Natural killer cell (primary cell): ENCODE measurements at regions not wholly inside any gene's neighbourhood (a gene's known extent, or its start where the extent isn't known, plus 50 kb on each side); places are given as distances from the start of the nearest gene placed in this dataset.

Source experiments
- ATAC-seq, 3 donors: fragments of 150-1000 bp in 2 of 3; fragments of 200-7000 bp in 1 of 3; cut with Tn5 transposase; 1 replicate in 1 of 3; 2 replicates in 2 of 3; pipeline ENCODE4 v1.10.0; 2021; ENCODE audit warnings: mild to moderate bottlenecking in 2 of 3, moderate library complexity in 2 of 3
- DNase-seq, 2 donors: peaks; one replicate each; pipeline versions ENCODE4 v3.0.0 to v3.0.0-alpha.2; 2013 to 2021; ENCODE audit warnings: mixed read lengths in 1 of 2
- H3K27ac ChIP-seq: one replicate; pipeline ENCODE4 v1.5.1; 2013; ENCODE audit warnings: mild to moderate bottlenecking, low read length
- H3K27me3 ChIP-seq: one replicate; pipeline ENCODE4 v1.6.1; 2013; ENCODE audit warnings: low read length; ENCODE audit not compliant: control insufficient read depth, insufficient read depth
- H3K36me3 ChIP-seq: one replicate; pipeline ENCODE4 v1.6.1; 2013; ENCODE audit warnings: low read length; ENCODE audit not compliant: control insufficient read depth, insufficient read depth
- H3K4me1 ChIP-seq: one replicate; pipeline ENCODE4 v1.6.1; 2013; ENCODE audit warnings: low read length; ENCODE audit not compliant: control insufficient read depth, insufficient read depth
- H3K4me3 ChIP-seq: one replicate; pipeline ENCODE4 v1.5.1; 2013; ENCODE audit warnings: low read length
- H3K9me3 ChIP-seq: one replicate; pipeline ENCODE4 v1.6.1; 2013; ENCODE audit warnings: low read length; ENCODE audit not compliant: control insufficient read depth, insufficient read depth
- H3K27ac Mint-ChIP-seq, 2 donors: one replicate each; pipeline ENCODE4 v1.8.0; 2022; ENCODE audit warnings: mild to moderate bottlenecking in 2 of 2, mixed read lengths in 2 of 2, moderate library complexity in 1 of 2
- H3K27me3 Mint-ChIP-seq, 2 donors: one replicate each; pipeline ENCODE4 v1.8.0; 2022; ENCODE audit warnings: low read depth in 2 of 2, mixed read lengths in 2 of 2
- H3K36me3 Mint-ChIP-seq: one replicate; pipeline ENCODE4 v1.8.0; 2022; ENCODE audit warnings: mixed read lengths
- H3K4me1 Mint-ChIP-seq, 2 donors: one replicate each; pipeline ENCODE4 v1.8.0; 2022; ENCODE audit warnings: mixed read lengths in 2 of 2
- H3K4me3 Mint-ChIP-seq: one replicate; pipeline ENCODE4 v1.8.0; 2022; ENCODE audit warnings: mild to moderate bottlenecking, moderate library complexity, mixed read lengths
- H3K9me3 Mint-ChIP-seq, 2 donors: one replicate each; pipeline ENCODE4 v1.8.0; 2022; ENCODE audit warnings: mixed read lengths in 2 of 2
- WGBS: methylation state at CpG from one replicate; pipeline ENCODE4 v1.1.7; 2013; ENCODE audit warnings: missing lambda C conversion rate; ENCODE audit not compliant: insufficient coverage; 5-methylcytosine and 5-hydroxymethylcytosine counted together
- intact Hi-C: fragments of 100-400 bp; cut with micrococcal nuclease; formaldehyde crosslinking; loops from one replicate; pipeline ENCODE4 v1.14.2; 2022
- TF ChIP-seq, protein P1 (sequence below): fragments of 200-600 bp; IDR thresholded peaks from one replicate; pipeline ENCODE4 v1.8.0; 2022; ENCODE audit warnings: antibody characterized with exemption

DNA sequence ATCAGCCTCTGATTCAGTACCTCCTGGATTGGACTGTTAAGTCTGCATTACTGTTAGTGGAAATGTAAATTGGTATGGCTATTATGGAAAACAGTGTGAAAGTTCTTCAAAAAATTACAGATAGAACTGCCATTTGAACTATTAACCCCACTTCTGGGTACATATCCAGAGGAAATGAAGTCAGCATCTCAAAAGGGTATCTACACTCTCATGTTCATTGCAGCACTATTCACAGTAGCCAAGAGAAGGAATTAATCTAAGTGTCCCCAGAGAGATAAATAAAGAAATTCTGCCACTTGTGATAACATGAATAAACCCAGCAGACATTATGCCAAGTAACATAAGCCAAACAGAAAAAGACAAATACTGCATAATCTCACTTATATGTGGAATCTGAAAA, 676.0 kb downstream of the PLA2G4A start:
- Histone ChIP-seq H3K36me3 (no peaks in the 10 kb centered on the region), H3K4me3 (no peak overlapping the region), H3K27ac (no peak overlapping the region), H3K4me1 (no peaks in the 10 kb centered on the region), H3K9me3 (no peaks in the 10 kb centered on the region), H3K27me3 (no peaks in the 10 kb centered on the region)
- ATAC-seq (no peak), DNase-seq (no peak)
- Mint-ChIP-seq H3K27me3 (no peaks in the 10 kb centered on the region), H3K4me1 (no peaks in the 10 kb centered on the region), H3K36me3 (no peaks in the 10 kb centered on the region), H3K4me3 (no peak overlapping the region), H3K9me3 (peaks cover 15 to 21% of the 10 kb centered on the region in 2 donors), H3K27ac (no peak overlapping the region)
- TF ChIP-seq, protein P1, sequence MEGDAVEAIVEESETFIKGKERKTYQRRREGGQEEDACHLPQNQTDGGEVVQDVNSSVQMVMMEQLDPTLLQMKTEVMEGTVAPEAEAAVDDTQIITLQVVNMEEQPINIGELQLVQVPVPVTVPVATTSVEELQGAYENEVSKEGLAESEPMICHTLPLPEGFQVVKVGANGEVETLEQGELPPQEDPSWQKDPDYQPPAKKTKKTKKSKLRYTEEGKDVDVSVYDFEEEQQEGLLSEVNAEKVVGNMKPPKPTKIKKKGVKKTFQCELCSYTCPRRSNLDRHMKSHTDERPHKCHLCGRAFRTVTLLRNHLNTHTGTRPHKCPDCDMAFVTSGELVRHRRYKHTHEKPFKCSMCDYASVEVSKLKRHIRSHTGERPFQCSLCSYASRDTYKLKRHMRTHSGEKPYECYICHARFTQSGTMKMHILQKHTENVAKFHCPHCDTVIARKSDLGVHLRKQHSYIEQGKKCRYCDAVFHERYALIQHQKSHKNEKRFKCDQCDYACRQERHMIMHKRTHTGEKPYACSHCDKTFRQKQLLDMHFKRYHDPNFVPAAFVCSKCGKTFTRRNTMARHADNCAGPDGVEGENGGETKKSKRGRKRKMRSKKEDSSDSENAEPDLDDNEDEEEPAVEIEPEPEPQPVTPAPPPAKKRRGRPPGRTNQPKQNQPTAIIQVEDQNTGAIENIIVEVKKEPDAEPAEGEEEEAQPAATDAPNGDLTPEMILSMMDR = no peak
- intact Hi-C loops = no loop called here

DNA sequence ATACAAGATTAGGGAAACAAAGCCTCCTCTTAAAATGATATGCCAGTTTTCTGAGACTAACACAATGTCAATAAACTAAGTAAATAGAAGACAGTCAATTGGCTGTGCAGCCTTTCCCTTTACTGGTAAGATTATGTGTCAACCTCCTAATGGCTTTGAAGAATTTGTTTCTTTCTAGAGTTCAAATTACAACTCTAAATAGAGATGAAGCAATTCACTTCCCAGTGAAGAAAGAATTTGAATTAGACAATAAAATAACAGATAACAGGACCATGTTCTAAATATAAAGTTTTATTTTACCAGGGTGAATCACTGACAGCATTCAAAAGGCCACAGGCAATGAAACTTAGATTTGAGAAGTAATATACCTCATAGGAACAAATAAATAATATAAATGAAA, 680.3 kb downstream of the PLA2G4A start:
- H3K4me3 Mint-ChIP-seq = no peak overlapping the region
- intact Hi-C loops = no loop called here
- DNase-seq = no peak

DNA sequence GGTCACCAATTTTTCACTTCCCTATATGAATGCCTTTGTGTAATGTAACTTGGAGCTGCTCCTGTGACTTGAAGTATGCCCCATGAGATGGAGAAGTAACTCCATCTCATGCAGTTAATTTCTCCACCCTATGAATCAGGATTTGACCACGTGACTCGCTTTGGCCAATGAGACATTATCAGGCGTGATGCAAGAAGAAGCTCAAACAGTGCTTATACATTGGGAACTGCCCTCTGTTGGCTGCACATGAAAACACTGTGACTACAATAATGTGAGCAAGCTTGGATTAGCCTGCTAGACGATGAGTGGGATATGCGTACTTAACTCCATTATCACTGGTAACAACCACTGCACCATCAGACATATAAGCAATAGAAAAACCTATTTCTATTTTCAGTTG, 684.4 kb downstream of the PLA2G4A start:
- Histone ChIP-seq H3K4me3 (no peak overlapping the region), H3K27ac (no peak overlapping the region), H3K4me1 (no peaks in the 10 kb centered on the region), H3K27me3 (no peaks in the 10 kb centered on the region), H3K9me3 (no peaks in the 10 kb centered on the region), H3K36me3 (no peaks in the 10 kb centered on the region)
- 90% methylated on average over 5 of the region's 5 CpGs for WGBS
- DNase-seq = no peak
- no peaks in the 10 kb centered on the region for H3K36me3 Mint-ChIP-seq
- TF ChIP-seq, protein P1 = no peak
- intact Hi-C loops = no loop called here
- peaks cover 19 to 23% of the 10 kb centered on the region in 2 donors for H3K9me3 Mint-ChIP-seq
- no peak overlapping the region for H3K4me3 Mint-ChIP-seq
- ATAC-seq = no peak
- H3K27ac Mint-ChIP-seq = no peak overlapping the region
- no peaks in the 10 kb centered on the region for H3K4me1 Mint-ChIP-seq
- no peaks in the 10 kb centered on the region for H3K27me3 Mint-ChIP-seq

More for the DNA sequence above, 680.3 kb downstream of the PLA2G4A start:
- Mint-ChIP-seq H3K27ac (no peak overlapping the region), H3K36me3 (no peaks in the 10 kb centered on the region), H3K4me1 (no peaks in the 10 kb centered on the region), H3K27me3 (no peaks in the 10 kb centered on the region), H3K9me3 (peaks cover 17 to 27% of the 10 kb centered on the region in 2 donors)
- H3K27me3 ChIP-seq = no peaks in the 10 kb centered on the region
- TF ChIP-seq, protein P1 = no peak
- H3K36me3 ChIP-seq = no peaks in the 10 kb centered on the region
- H3K4me1 ChIP-seq = no peaks in the 10 kb centered on the region
- ATAC-seq = no peak
- no peak overlapping the region for H3K27ac ChIP-seq
- no peak overlapping the region for H3K4me3 ChIP-seq
- no peaks in the 10 kb centered on the region for H3K9me3 ChIP-seq

DNA sequence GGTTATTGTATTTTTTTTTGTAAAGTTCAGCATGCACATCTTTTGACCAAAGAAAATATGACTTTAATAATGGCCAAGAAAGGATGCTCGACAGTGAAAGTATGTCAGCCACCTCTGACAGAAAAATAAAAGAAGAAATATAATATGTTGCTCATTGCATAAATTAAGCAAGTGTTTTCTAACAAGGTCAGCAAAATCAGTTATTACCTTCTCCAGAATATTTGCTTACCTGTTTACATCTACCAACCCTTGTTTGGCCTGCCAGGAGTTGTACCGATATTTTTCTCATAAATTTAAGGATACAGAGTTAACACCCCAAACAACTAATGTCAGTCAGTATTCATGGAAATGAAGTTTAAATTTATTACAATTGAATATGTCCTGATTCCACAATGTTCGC, 685.4 kb downstream of the PLA2G4A start:
- 87% methylated on average over 3 of the region's 3 CpGs for WGBS
- Histone ChIP-seq H3K27me3 (no peaks in the 10 kb centered on the region), H3K9me3 (no peaks in the 10 kb centered on the region), H3K36me3 (no peaks in the 10 kb centered on the region), H3K4me3 (no peak overlapping the region), H3K4me1 (no peaks in the 10 kb centered on the region), H3K27ac (no peak overlapping the region)
- H3K9me3 Mint-ChIP-seq = peaks cover 21 to 23% of the 10 kb centered on the region in 2 donors
- intact Hi-C loops = no loop called here
- H3K4me1 Mint-ChIP-seq = no peaks in the 10 kb centered on the region
- no peak overlapping the region for H3K27ac Mint-ChIP-seq
- no peaks in the 10 kb centered on the region for H3K36me3 Mint-ChIP-seq
- TF ChIP-seq, protein P1 = no peak
- ATAC-seq = no peak
- no peak for DNase-seq
- H3K27me3 Mint-ChIP-seq = no peaks in the 10 kb centered on the region
- H3K4me3 Mint-ChIP-seq = no peak overlapping the region
